ENCODE measurements at regions not wholly inside any gene's neighbourhood (a gene's known extent, or its start where the extent isn't known, plus 50 kb on each side); places are given as distances from the start of the nearest gene placed in this dataset.

DNA sequence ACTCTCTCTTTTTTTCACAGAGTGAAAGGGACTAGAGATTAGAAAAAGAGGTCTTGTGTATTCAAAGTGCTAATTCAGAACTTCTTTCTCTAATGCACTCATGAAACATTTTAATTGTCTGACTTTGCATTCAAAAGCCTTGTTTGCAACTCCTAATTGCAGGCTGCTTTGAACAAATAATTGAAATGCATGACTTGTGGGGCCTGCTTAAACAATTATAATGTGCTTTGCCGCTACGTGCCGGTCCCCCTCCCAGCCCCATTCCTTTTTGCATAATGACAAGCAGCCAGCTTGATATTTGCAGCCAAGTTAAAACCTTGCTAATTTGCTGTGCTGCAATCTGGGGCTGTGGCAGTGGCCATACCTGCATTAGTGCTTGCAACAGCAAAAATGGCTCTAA, 114.5 kb downstream of the FOXB1 start:
- Histone ChIP-seq H3K9me2 (ENCODE audit: insufficient read depth, low read length) (no peaks in the 10 kb centered on the region), H3K4me2 (ENCODE audit: low read length) (no peak overlapping the region), H3K9ac (ENCODE audit: low read length) (no peak overlapping the region), H3K9me3 (ENCODE audit: low read length) (no peaks in the 10 kb centered on the region), H2AFZ (ENCODE audit: low read depth, low read length) (no peak overlapping the region), H3K27ac (ENCODE audit: low read length) (no peak overlapping the region), H3K79me2 (replicated peaks; ENCODE audit: insufficient read depth, low read length) (no peaks in the 10 kb centered on the region), H3K4me3 (ENCODE audit: low read length) (peak overlapping the region; percentile 13), H3K36me3 (ENCODE audit: insufficient read depth, low read length) (no peaks in the 10 kb centered on the region), H3F3A (ENCODE audit: insufficient read depth, low read length, poor library complexity, severe bottlenecking) (no peaks in the 10 kb centered on the region), H3K27me3 (ENCODE audit: insufficient read depth, low read depth, low read length) (peaks cover 35% of the 10 kb centered on the region), H4K20me1 (ENCODE audit: insufficient read depth) (no peaks in the 10 kb centered on the region)
- TF ChIP-seq RAD21 (conservative IDR thresholded peaks at IDR 0.05) (no peak), POLR2AphosphoS5 (IDR thresholded peaks at IDR 0.05) (no peak), MXI1 (conservative IDR thresholded peaks at IDR 0.05; ENCODE audit: poor library complexity, severe bottlenecking) (no peak)

DNA sequence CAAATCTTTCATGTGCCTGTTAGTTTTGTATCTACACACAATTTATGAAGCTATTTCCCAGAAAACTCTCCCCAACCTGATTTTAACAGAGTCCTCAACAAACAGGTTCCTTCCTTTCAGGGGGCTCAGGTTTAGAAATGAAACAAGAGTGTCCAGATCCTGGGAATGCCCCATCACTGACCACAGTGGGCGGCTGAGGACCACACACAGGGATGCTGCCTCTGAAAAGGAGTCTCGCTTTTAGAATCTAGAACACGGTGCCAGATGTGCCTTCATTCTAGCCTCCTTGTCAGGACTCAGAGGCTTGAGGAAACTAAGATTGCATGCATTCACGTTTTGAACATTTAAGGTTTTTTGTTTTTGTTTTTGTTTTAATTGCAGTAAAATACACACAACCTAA, 115.0 kb downstream of the FOXB1 start:
- Histone ChIP-seq H4K20me1 (ENCODE audit: insufficient read depth) (no peaks in the 10 kb centered on the region), H2AFZ (ENCODE audit: low read depth, low read length) (no peak overlapping the region), H3F3A (ENCODE audit: insufficient read depth, low read length, poor library complexity, severe bottlenecking) (no peaks in the 10 kb centered on the region), H3K9me3 (ENCODE audit: low read length) (no peaks in the 10 kb centered on the region), H3K79me2 (replicated peaks; ENCODE audit: insufficient read depth, low read length) (no peaks in the 10 kb centered on the region), H3K4me3 (ENCODE audit: low read length) (no peak overlapping the region), H3K9me2 (ENCODE audit: insufficient read depth, low read length) (no peaks in the 10 kb centered on the region), H3K27ac (ENCODE audit: low read length) (no peak overlapping the region), H3K27me3 (ENCODE audit: insufficient read depth, low read depth, low read length) (peaks cover 35% of the 10 kb centered on the region), H3K4me2 (ENCODE audit: low read length) (no peak overlapping the region), H3K36me3 (ENCODE audit: insufficient read depth, low read length) (no peaks in the 10 kb centered on the region), H3K9ac (ENCODE audit: low read length) (no peak overlapping the region)
- TF ChIP-seq RAD21 (conservative IDR thresholded peaks at IDR 0.05) = no peak
- TF ChIP-seq POLR2AphosphoS5 (IDR thresholded peaks at IDR 0.05) = no peak
- no peak for TF ChIP-seq EZH2 (IDR thresholded peaks at IDR 0.05; ENCODE audit: borderline replicate concordance, insufficient read depth, low read length, poor library complexity, severe bottlenecking)
- TF ChIP-seq MXI1 (conservative IDR thresholded peaks at IDR 0.05; ENCODE audit: poor library complexity, severe bottlenecking) = no peak
- no peak for TF ChIP-seq SMC3 (conservative IDR thresholded peaks at IDR 0.05; ENCODE audit: poor library complexity)

GRCh38 chr15:60120100-60120499, 116.0 kb downstream of the FOXB1 start:
- no peaks in the 10 kb centered on the region for H3K9me2 ChIP-seq (ENCODE audit: insufficient read depth, low read length)
- no peak for TF ChIP-seq SMC3 (conservative IDR thresholded peaks at IDR 0.05; ENCODE audit: poor library complexity)
- TF ChIP-seq TAF1 (IDR thresholded peaks at IDR 0.05; ENCODE audit: low read depth) = no peak
- no peak for TF ChIP-seq EZH2 (IDR thresholded peaks at IDR 0.05; ENCODE audit: borderline replicate concordance, insufficient read depth, low read length, poor library complexity, severe bottlenecking)
- TF ChIP-seq RAD21 (conservative IDR thresholded peaks at IDR 0.05) = no peak
- TF ChIP-seq, protein P1, sequence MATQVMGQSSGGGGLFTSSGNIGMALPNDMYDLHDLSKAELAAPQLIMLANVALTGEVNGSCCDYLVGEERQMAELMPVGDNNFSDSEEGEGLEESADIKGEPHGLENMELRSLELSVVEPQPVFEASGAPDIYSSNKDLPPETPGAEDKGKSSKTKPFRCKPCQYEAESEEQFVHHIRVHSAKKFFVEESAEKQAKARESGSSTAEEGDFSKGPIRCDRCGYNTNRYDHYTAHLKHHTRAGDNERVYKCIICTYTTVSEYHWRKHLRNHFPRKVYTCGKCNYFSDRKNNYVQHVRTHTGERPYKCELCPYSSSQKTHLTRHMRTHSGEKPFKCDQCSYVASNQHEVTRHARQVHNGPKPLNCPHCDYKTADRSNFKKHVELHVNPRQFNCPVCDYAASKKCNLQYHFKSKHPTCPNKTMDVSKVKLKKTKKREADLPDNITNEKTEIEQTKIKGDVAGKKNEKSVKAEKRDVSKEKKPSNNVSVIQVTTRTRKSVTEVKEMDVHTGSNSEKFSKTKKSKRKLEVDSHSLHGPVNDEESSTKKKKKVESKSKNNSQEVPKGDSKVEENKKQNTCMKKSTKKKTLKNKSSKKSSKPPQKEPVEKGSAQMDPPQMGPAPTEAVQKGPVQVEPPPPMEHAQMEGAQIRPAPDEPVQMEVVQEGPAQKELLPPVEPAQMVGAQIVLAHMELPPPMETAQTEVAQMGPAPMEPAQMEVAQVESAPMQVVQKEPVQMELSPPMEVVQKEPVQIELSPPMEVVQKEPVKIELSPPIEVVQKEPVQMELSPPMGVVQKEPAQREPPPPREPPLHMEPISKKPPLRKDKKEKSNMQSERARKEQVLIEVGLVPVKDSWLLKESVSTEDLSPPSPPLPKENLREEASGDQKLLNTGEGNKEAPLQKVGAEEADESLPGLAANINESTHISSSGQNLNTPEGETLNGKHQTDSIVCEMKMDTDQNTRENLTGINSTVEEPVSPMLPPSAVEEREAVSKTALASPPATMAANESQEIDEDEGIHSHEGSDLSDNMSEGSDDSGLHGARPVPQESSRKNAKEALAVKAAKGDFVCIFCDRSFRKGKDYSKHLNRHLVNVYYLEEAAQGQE (IDR thresholded peaks at IDR 0.05; ENCODE audit: borderline replicate concordance) = no peak
- no peak for TF ChIP-seq EP300 (conservative IDR thresholded peaks at IDR 0.05; ENCODE audit: poor library complexity, severe bottlenecking)
- no peak for TF ChIP-seq MXI1 (conservative IDR thresholded peaks at IDR 0.05; ENCODE audit: poor library complexity, severe bottlenecking)
- no peak for TF ChIP-seq CTCF (IDR thresholded peaks at IDR 0.05; ENCODE audit: poor library complexity, severe bottlenecking)
- TF ChIP-seq POLR2AphosphoS5 (IDR thresholded peaks at IDR 0.05) = no peak
- H3K9ac ChIP-seq (ENCODE audit: low read length) = no peak overlapping the region
- no peaks in the 10 kb centered on the region for H3K79me2 ChIP-seq (replicated peaks; ENCODE audit: insufficient read depth, low read length)
- no peak overlapping the region for H2AFZ ChIP-seq (ENCODE audit: low read depth, low read length)
- H3K27me3 ChIP-seq (ENCODE audit: insufficient read depth, low read depth, low read length) = peaks cover 35% of the 10 kb centered on the region
- H4K20me1 ChIP-seq (ENCODE audit: insufficient read depth) = no peaks in the 10 kb centered on the region
- no peak overlapping the region for H3K4me2 ChIP-seq (ENCODE audit: low read length)
- H3K4me3 ChIP-seq (ENCODE audit: low read length) = no peak overlapping the region
- no peaks in the 10 kb centered on the region for H3K9me3 ChIP-seq (ENCODE audit: low read length)
- no peak overlapping the region for H3K27ac ChIP-seq (ENCODE audit: low read length)
- H3F3A ChIP-seq (ENCODE audit: insufficient read depth, low read length, poor library complexity, severe bottlenecking) = no peaks in the 10 kb centered on the region
- H3K36me3 ChIP-seq (ENCODE audit: insufficient read depth, low read length) = no peaks in the 10 kb centered on the region

Measured in neural cell (in vitro differentiated cells).